ENCODE measurements at regions not wholly inside any gene's neighbourhood (a gene's known extent, or its start where the extent isn't known, plus 50 kb on each side); places are given as distances from the start of the nearest gene placed in this dataset.

GRCh38 chr14:30798961-30799360 is 75.4 kb upstream of the COCH start:
- intact Hi-C loops (cut with DNase I), result no loop called here
- no peak for DNase-seq
- no peak overlapping the region for H3K4me3 ChIP-seq
- no peak overlapping the region for H3K27ac ChIP-seq
- TF ChIP-seq CTCF (IDR thresholded peaks at IDR 0.05), result no peak
- H3K27me3 ChIP-seq, result no peaks in the 10 kb centered on the region
- no peak overlapping the region for H3K9ac ChIP-seq (ENCODE audit: low read depth in 2 of 2, low read length in 2 of 2)
- no peaks in the 10 kb centered on the region for H3K9me3 ChIP-seq
- H3K4me1 ChIP-seq, result no peaks in the 10 kb centered on the region
- H3K36me3 ChIP-seq, result no peaks in the 10 kb centered on the region

DNA sequence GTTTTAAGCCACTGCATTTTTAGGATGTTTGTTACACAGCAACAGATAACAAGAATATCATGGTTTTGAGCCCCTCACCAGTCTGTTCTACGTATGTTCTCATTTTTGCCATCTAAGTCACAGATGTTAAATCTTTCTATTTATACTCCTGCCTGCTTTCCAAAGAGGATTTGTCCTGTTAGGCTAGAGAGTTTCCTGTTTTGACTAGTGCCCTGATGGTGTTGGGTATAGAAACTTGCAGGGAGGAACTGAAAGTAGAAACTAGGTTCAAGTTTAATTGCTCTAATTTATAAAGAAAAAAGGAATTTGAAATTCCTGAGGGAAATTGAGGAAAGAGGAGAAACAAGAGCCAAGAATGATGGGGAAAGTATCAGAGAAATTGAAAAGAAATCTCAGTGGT is 74.4 kb upstream of the COCH start:
- Histone ChIP-seq H3K9ac (ENCODE audit: low read depth in 2 of 2, low read length in 2 of 2) (no peak overlapping the region), H3K4me3 (no peak overlapping the region)

GRCh38 chr14:30803185-30803584 is 71.2 kb upstream of the COCH start:
- peak; percentile 19 for DNase-seq
- intact Hi-C loops (cut with DNase I), result no loop called here

More for the DNA sequence above, 74.4 kb upstream of the COCH start:
- no peak overlapping the region for H3K27ac ChIP-seq
- TF ChIP-seq CTCF (IDR thresholded peaks at IDR 0.05), result no peak
- DNase-seq, result no peak
- no peaks in the 10 kb centered on the region for H3K36me3 ChIP-seq
- H3K9me3 ChIP-seq, result no peaks in the 10 kb centered on the region
- no peaks in the 10 kb centered on the region for H3K27me3 ChIP-seq
- H3K4me1 ChIP-seq, result no peaks in the 10 kb centered on the region
- intact Hi-C loops (cut with DNase I), result no loop called here

GRCh38 chr14:30805284-30805683 is 69.1 kb upstream of the COCH start:
- no peak overlapping the region for H3K27ac ChIP-seq
- no peaks in the 10 kb centered on the region for H3K9me3 ChIP-seq
- intact Hi-C loops (cut with DNase I), result no loop called here
- H3K4me3 ChIP-seq, result no peak overlapping the region
- H3K27me3 ChIP-seq, result no peaks in the 10 kb centered on the region
- H3K9ac ChIP-seq (ENCODE audit: low read depth in 2 of 2, low read length in 2 of 2), result no peak overlapping the region
- DNase-seq, result no peak
- no peaks in the 10 kb centered on the region for H3K36me3 ChIP-seq
- TF ChIP-seq CTCF (IDR thresholded peaks at IDR 0.05), result no peak
- no peaks in the 10 kb centered on the region for H3K4me1 ChIP-seq

More at GRCh38 chr14:30803185-30803584, 71.2 kb upstream of the COCH start:
- no peaks in the 10 kb centered on the region for H3K4me1 ChIP-seq
- no peak overlapping the region for H3K4me3 ChIP-seq
- H3K36me3 ChIP-seq, result no peaks in the 10 kb centered on the region
- no peaks in the 10 kb centered on the region for H3K27me3 ChIP-seq
- H3K9ac ChIP-seq (ENCODE audit: low read depth in 2 of 2, low read length in 2 of 2), result peak overlapping the region in 1 of 2 donors; percentile 15
- TF ChIP-seq CTCF (IDR thresholded peaks at IDR 0.05), result no peak
- no peaks in the 10 kb centered on the region for H3K9me3 ChIP-seq
- H3K27ac ChIP-seq, result no peak overlapping the region

- no peak overlapping the region for H3K4me3 ChIP-seq
- no peaks in the 10 kb centered on the region for H3K36me3 ChIP-seq
- no peak for TF ChIP-seq CTCF (IDR thresholded peaks at IDR 0.05)
- intact Hi-C loops (cut with DNase I), result no loop called here
- no peaks in the 10 kb centered on the region for H3K27me3 ChIP-seq
- no peak overlapping the region for H3K27ac ChIP-seq
- no peak for DNase-seq
- H3K9ac ChIP-seq (ENCODE audit: low read depth in 2 of 2, low read length in 2 of 2), result no peak overlapping the region
- H3K9me3 ChIP-seq, result no peaks in the 10 kb centered on the region
- no peaks in the 10 kb centered on the region for H3K4me1 ChIP-seq
Observed at GRCh38 chr14:30808576-30808975, 65.8 kb upstream of the COCH start.

GRCh38 chr14:30813216-30813615 is 61.1 kb upstream of the COCH start:
- Histone ChIP-seq H3K4me3 (no peak overlapping the region), H3K9me3 (no peaks in the 10 kb centered on the region), H3K27ac (no peak overlapping the region), H3K27me3 (no peaks in the 10 kb centered on the region), H3K36me3 (no peaks in the 10 kb centered on the region), H3K4me1 (no peaks in the 10 kb centered on the region), H3K9ac (ENCODE audit: low read depth in 2 of 2, low read length in 2 of 2) (no peak overlapping the region)
- intact Hi-C loops (cut with DNase I), result no loop called here
- DNase-seq, result no peak
- no peak for TF ChIP-seq CTCF (IDR thresholded peaks at IDR 0.05)

Data from colonic mucosa (tissue), 4 donors.